HCT116 (cell line): ENCODE measurements at regions not wholly inside any gene's neighbourhood (a gene's known extent, or its start where the extent isn't known, plus 50 kb on each side); places are given as distances from the start of the nearest gene placed in this dataset.

Source experiments
- ATAC-seq: fragments of 200-7000 bp; cut with Tn5 transposase; 2 replicates; pipeline ENCODE4 v1.9.1; 2020; ENCODE audit warnings: mild to moderate bottlenecking, moderate library complexity
- BruUV-seq: library from RNA; stranded (reverse); fragments of 400-500 nt; replicated peaks from 2 replicates; lab custom pipeline; 2021; lab: Mats Ljungman, UMichigan
- CTCF ChIA-PET: fragments of 300-600 bp; sonication (Branson Sonifier 250); formaldehyde crosslinking; loops from one replicate; lab custom pipeline; 2021; ENCODE audit warnings: antibody characterized with exemption; lab: Charles Lee
- POLR2A ChIA-PET: fragments of 300-600, 350-600 bp; sonication (Branson Sonifier 250); formaldehyde crosslinking; loops from one replicate; lab custom pipeline; 2021; ENCODE audit warnings: antibody characterized with exemption; lab: Charles Lee
- RAD21 ChIA-PET, 2 experiments: fragments of 300-600 bp; sonication (Branson Sonifier 250); formaldehyde crosslinking; loops; one replicate each; lab custom pipeline; 2023; ENCODE audit warnings: low total read pairs in 2 of 2; ENCODE audit not compliant: uncharacterized antibody in 2 of 2, unreplicated experiment in 2 of 2, low non-redundant PET in 1 of 2; lab: Charles Lee
- DNase-seq: peaks from one replicate; pipeline ENCODE4 v3.0.0-alpha.2; 2010; ENCODE audit warnings: low read depth, low spot score
- H2AFZ ChIP-seq: fragments of 200-600 bp; shearing (Covaris generic), sonication (generic); 2 replicates; pipeline ENCODE4 v1.6.1; 2017; ENCODE audit warnings: low read depth, mixed run types, mixed read lengths, antibody characterized with exemption, low read length; ENCODE audit not compliant: poor library complexity, severe bottlenecking
- H3K27ac ChIP-seq: 2 replicates; pipeline ENCODE4 v1.5.1; 2012; ENCODE audit warnings: low read depth, low read length
- H3K27me3 ChIP-seq: fragments of 200-600 bp; sonication (generic); 2 replicates; pipeline ENCODE4 v1.6.1; 2016; ENCODE audit warnings: mixed run types, low read length, mixed read lengths; ENCODE audit not compliant: insufficient read depth
- H3K36me3 ChIP-seq, 2 experiments: fragments of 200-500 bp in 1 of 2; fragments of 200-600 bp in 1 of 2; sonication (Bioruptor generic) in 1 of 2; sonication (generic) in 1 of 2; 2 replicates each; pipeline versions ENCODE4 v1.5.1 to v1.6.1; 2014 to 2016; ENCODE audit warnings: low read length in 2 of 2, inconsistent platforms in 1 of 2, mixed read lengths in 1 of 2, mixed run types in 1 of 2; ENCODE audit not compliant: insufficient read depth in 2 of 2, control insufficient read depth in 1 of 2
- H3K4me1 ChIP-seq, 2 experiments: fragments of 200-600 bp in 1 of 2; sonication (generic) in 1 of 2; 2 replicates each; pipeline versions ENCODE4 v1.5.1 to v1.6.1; 2012 to 2017; ENCODE audit warnings: low read length in 2 of 2, inconsistent platforms in 1 of 2, mild to moderate bottlenecking in 1 of 2, mixed read lengths in 1 of 2, mixed run types in 1 of 2, moderate library complexity in 1 of 2; ENCODE audit not compliant: insufficient read depth in 2 of 2, control insufficient read depth in 1 of 2
- H3K4me2 ChIP-seq: fragments of 200-600 bp; sonication (generic); 2 replicates; pipeline ENCODE4 v1.6.1; 2017; ENCODE audit warnings: mixed run types, low read length, mixed read lengths
- H3K4me3 ChIP-seq, 2 experiments: fragments of 200-600 bp in 1 of 2; sonication (generic) in 1 of 2; replicated peaks in 1 of 2; 2 replicates each; pipeline ENCODE4 v1.5.1; 2011 to 2016; ENCODE audit warnings: low read length in 2 of 2, control low read depth in 1 of 2, low read depth in 1 of 2, mild to moderate bottlenecking in 1 of 2, mixed read lengths in 1 of 2, mixed run types in 1 of 2
- H3K79me2 ChIP-seq: fragments of 200-600 bp; sonication (generic); 2 replicates; pipeline ENCODE4 v1.6.1; 2017; ENCODE audit warnings: mild to moderate bottlenecking, mixed run types, low read length, moderate library complexity, mixed read lengths; ENCODE audit not compliant: insufficient read depth
- H3K9ac ChIP-seq: fragments of 200-600 bp; sonication (generic); 2 replicates; pipeline ENCODE4 v1.6.1; 2016; ENCODE audit warnings: low read length, mixed read lengths
- H3K9me2 ChIP-seq: fragments of 200-600 bp; sonication (generic), shearing (Covaris generic); 2 replicates; pipeline ENCODE4 v1.6.1; 2017; ENCODE audit warnings: mixed run types, mild to moderate bottlenecking, moderate library complexity; ENCODE audit not compliant: insufficient read depth
- H3K9me3 ChIP-seq, 2 experiments: fragments of 200-500 bp in 1 of 2; fragments of 200-600 bp in 1 of 2; sonication (Bioruptor generic) in 1 of 2; sonication (generic) in 1 of 2; 2 replicates each; pipeline ENCODE4 v1.6.1; 2014 to 2017; ENCODE audit warnings: low read length in 2 of 2, mixed read lengths in 2 of 2, inconsistent platforms in 1 of 2, low read depth in 1 of 2, mild to moderate bottlenecking in 1 of 2, mixed run types in 1 of 2, moderate library complexity in 1 of 2; ENCODE audit not compliant: control insufficient read depth in 1 of 2, insufficient read depth in 1 of 2
- H4K20me1 ChIP-seq: fragments of 200-600 bp; sonication (generic), shearing (Covaris generic); 2 replicates; pipeline ENCODE4 v1.6.1; 2017; ENCODE audit warnings: mixed run types, mild to moderate bottlenecking, moderate library complexity; ENCODE audit not compliant: insufficient read depth
- CTCF ChIP-seq, 3 experiments: fragments of 200-600 bp in 1 of 3; sonication (generic) in 1 of 3; IDR thresholded peaks in 2 of 3; conservative IDR thresholded peaks in 1 of 3; 2 replicates each; pipeline ENCODE4 v1.5.1; 2012 to 2017; ENCODE audit warnings: low read depth in 2 of 3, low read length in 2 of 3, antibody characterized with exemption in 1 of 3, borderline replicate concordance in 1 of 3, control low read depth in 1 of 3, mild to moderate bottlenecking in 1 of 3, mixed read lengths in 1 of 3, mixed run types in 1 of 3, moderate library complexity in 1 of 3; ENCODE audit not compliant: insufficient read depth in 1 of 3
- EZH2 ChIP-seq: fragments of 200-600 bp; sonication (generic); IDR thresholded peaks from 2 replicates; pipeline ENCODE4 v1.6.1; 2017; ENCODE audit warnings: antibody characterized with exemption, mixed run types
- EZH2phosphoT487 ChIP-seq: fragments of 200-600 bp; IDR thresholded peaks from 2 replicates; pipeline ENCODE4 v1.6.1; 2018; ENCODE audit warnings: antibody characterized with exemption, borderline replicate concordance
- FOSL1 ChIP-seq: IDR thresholded peaks from 2 replicates; pipeline ENCODE4 v1.6.1; 2012; ENCODE audit warnings: low read depth
- JUND ChIP-seq: IDR thresholded peaks from 2 replicates; pipeline ENCODE4 v1.6.1; 2012
- POLR2A ChIP-seq: IDR thresholded peaks from 2 replicates; pipeline ENCODE4 v1.7.0; 2011; ENCODE audit warnings: borderline replicate concordance; ENCODE audit not compliant: insufficient read depth, insufficient read length; ENCODE audit errors: extremely low read depth
- RAD21 ChIP-seq: IDR thresholded peaks from 2 replicates; pipeline ENCODE4 v1.6.1; 2012; ENCODE audit warnings: low read depth, mild to moderate bottlenecking
- REST ChIP-seq: IDR thresholded peaks from 2 replicates; pipeline ENCODE4 v1.6.1; 2012; ENCODE audit warnings: low read depth
- SIN3A ChIP-seq: IDR thresholded peaks from 2 replicates; pipeline ENCODE4 v1.6.1; 2012; ENCODE audit warnings: low read depth
- TCF7L2 ChIP-seq: IDR thresholded peaks from 2 replicates; pipeline ENCODE4 v1.7.0; 2011; ENCODE audit warnings: borderline replicate concordance, inconsistent platforms; ENCODE audit not compliant: insufficient read depth, insufficient read length; ENCODE audit errors: extremely low read depth
- ZFX ChIP-seq: fragments of 450-650 bp; IDR thresholded peaks from 2 replicates; pipeline ENCODE4 v1.6.1; 2017
- intact Hi-C: fragments of 100-400 bp; cut with micrococcal nuclease; formaldehyde crosslinking; loops from 2 replicates; pipeline ENCODE4 v1.10.0; 2022
- TF ChIP-seq, protein P1 (sequence below): IDR thresholded peaks from 2 replicates; pipeline ENCODE4 v1.6.1; 2012
- TF ChIP-seq, protein P2 (sequence below): IDR thresholded peaks from 2 replicates; pipeline ENCODE4 v1.6.1; 2012

DNA sequence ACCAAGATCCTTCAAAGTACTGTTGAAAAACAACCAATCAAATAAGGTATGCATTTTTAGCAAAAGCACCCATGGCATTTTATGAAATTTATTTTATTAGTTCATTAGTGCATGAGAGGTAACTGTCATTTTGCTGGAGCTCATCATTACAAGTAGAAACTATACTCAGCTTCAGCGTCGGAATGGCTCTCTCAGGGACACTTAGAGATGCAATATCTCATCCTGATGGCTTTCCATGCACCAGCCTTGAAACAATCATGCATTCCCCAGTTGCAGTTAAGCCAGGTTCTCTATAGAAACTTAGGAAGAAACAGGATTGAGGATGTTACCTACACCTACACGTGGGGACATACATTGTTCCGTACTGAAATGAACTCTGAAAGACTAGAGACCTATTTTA, 219.5 kb downstream of the GALR1 start:
- no peaks in the 10 kb centered on the region for H3K9me2 ChIP-seq
- H3K4me1 ChIP-seq, result no peaks in the 10 kb centered on the region
- no peak overlapping the region for H3K4me2 ChIP-seq
- ATAC-seq (no peak), DNase-seq (no peak)
- BruUV-seq, result no TSS peak
- H3K27ac ChIP-seq, result no peak overlapping the region
- intact Hi-C loops, result no loop called here
- RAD21 ChIA-PET, result no interaction called here
- TF ChIP-seq, protein P1, sequence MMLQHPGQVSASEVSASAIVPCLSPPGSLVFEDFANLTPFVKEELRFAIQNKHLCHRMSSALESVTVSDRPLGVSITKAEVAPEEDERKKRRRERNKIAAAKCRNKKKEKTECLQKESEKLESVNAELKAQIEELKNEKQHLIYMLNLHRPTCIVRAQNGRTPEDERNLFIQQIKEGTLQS, result no peak
- TF ChIP-seq EZH2 (no peak), JUND (no peak), ZFX (no peak)
- CTCF ChIA-PET, result no interaction called here
- no peaks in the 10 kb centered on the region for H4K20me1 ChIP-seq
- no peaks in the 10 kb centered on the region for H3K79me2 ChIP-seq
- no peaks in the 10 kb centered on the region for H3K36me3 ChIP-seq
- no peaks in the 10 kb centered on the region for H3K9me3 ChIP-seq
- H3K4me3 ChIP-seq, result no peak overlapping the region
- POLR2A ChIA-PET, result no interaction called here
- H3K27me3 ChIP-seq, result no peaks in the 10 kb centered on the region
- H2AFZ ChIP-seq, result no peak overlapping the region
- H3K9ac ChIP-seq, result no peak overlapping the region

DNA sequence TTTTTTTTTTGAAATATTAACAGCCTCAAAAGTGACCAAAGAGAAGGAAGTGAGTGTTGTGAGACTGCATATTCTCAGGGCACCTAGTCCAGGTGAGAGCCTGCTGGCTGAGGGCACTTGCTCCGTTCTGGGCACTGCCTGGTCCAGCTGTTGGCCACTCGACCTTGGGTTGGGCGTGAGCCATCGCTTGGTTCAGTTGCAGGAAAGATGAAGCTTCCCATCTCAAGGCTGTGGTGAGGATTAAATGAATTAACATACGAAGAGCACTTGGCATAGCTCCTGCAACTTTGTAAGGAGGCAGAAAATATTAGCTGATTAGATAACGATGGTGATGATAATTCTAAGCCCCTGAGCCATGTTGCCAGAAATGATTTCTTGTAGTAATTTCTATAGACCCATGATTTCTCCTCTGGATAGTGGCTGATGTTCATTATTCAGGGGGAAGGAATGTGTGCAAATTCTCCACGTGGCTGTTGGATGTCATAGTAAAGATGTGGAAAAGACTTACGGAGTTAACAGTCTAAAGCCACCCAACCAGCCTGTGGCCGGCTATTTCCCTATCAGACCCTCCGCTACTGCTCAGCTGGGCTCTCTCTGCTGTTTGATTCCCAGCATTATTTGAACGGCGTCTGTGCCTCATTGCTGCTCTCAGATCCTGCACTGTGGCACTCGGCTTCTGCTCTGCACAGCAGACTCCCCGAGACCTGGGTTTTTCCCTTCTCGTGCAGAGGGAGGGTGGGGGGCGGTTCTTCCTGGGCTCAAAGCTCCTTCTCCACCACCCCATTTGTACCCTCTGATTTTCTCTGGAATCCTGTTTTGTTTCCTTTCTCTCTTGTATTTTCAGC, 221.1 kb downstream of the GALR1 start:
- CTCF ChIA-PET, result no interaction called here
- TF ChIP-seq SIN3A (no peak), EZH2phosphoT487 (no peak), REST (no peak), EZH2 (no peak), JUND (no peak), CTCF (IDR thresholded peaks at IDR 0.05 in 2 of 3, conservative IDR thresholded peaks at IDR 0.05 in 1 of 3; ENCODE audit: borderline replicate concordance in 1 of 3, insufficient read depth in 1 of 3, low read depth in 2 of 3, low read length in 2 of 3) (no peak), TCF7L2 (no peak), RAD21 (no peak), FOSL1 (no peak), POLR2A (no peak)
- TF ChIP-seq, protein P2, sequence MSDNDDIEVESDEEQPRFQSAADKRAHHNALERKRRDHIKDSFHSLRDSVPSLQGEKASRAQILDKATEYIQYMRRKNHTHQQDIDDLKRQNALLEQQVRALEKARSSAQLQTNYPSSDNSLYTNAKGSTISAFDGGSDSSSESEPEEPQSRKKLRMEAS, result no peak
- TF ChIP-seq, protein P1, result no peak

More for the DNA sequence above, 221.1 kb downstream of the GALR1 start:
- ATAC-seq, result no peak
- no peak for DNase-seq
- Histone ChIP-seq H3K36me3 (no peaks in the 10 kb centered on the region), H3K4me3 (no peak overlapping the region), H3K9ac (no peak overlapping the region), H3K79me2 (no peaks in the 10 kb centered on the region), H4K20me1 (no peaks in the 10 kb centered on the region), H2AFZ (no peak overlapping the region), H3K27me3 (no peaks in the 10 kb centered on the region), H3K27ac (no peak overlapping the region), H3K4me2 (no peak overlapping the region), H3K9me3 (no peaks in the 10 kb centered on the region), H3K9me2 (no peaks in the 10 kb centered on the region), H3K4me1 (no peaks in the 10 kb centered on the region)
- intact Hi-C loops, result no loop called here
- RAD21 ChIA-PET, result no interaction called here
- POLR2A ChIA-PET, result no interaction called here
- BruUV-seq, result no TSS peak
